ENCODE measurements at regions not wholly inside any gene's neighbourhood (a gene's known extent, or its start where the extent isn't known, plus 50 kb on each side); places are given as distances from the start of the nearest gene placed in this dataset.

DNA sequence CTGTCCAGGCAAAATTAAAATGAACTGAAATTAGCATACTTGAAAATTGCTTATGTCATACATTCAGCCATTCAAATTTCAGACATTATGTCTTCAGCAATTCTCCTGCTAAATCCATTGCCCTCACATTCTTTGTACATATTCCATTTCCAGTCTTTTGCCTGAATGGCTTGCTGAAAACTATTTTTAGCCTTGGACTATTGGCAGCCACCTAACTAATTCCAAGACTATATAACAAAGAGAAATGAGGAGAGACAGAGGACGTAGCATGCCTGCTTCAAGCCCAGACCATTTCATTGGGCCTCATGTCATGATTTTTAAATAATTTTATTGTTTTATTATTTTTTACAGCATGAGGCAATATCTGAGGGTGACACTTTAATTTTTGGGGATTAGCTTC lies 100.3 kb downstream of the MRPS30 start:
- TF ChIP-seq, protein P1, sequence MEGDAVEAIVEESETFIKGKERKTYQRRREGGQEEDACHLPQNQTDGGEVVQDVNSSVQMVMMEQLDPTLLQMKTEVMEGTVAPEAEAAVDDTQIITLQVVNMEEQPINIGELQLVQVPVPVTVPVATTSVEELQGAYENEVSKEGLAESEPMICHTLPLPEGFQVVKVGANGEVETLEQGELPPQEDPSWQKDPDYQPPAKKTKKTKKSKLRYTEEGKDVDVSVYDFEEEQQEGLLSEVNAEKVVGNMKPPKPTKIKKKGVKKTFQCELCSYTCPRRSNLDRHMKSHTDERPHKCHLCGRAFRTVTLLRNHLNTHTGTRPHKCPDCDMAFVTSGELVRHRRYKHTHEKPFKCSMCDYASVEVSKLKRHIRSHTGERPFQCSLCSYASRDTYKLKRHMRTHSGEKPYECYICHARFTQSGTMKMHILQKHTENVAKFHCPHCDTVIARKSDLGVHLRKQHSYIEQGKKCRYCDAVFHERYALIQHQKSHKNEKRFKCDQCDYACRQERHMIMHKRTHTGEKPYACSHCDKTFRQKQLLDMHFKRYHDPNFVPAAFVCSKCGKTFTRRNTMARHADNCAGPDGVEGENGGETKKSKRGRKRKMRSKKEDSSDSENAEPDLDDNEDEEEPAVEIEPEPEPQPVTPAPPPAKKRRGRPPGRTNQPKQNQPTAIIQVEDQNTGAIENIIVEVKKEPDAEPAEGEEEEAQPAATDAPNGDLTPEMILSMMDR (IDR thresholded peaks at IDR 0.05; ENCODE audit: insufficient read depth, low read depth, low read length): no peak
- no peak overlapping the region for H3K4me3 ChIP-seq (ENCODE audit: low read depth, low read length)
- no peak for DNase-seq (ENCODE audit: low read depth)

DNA sequence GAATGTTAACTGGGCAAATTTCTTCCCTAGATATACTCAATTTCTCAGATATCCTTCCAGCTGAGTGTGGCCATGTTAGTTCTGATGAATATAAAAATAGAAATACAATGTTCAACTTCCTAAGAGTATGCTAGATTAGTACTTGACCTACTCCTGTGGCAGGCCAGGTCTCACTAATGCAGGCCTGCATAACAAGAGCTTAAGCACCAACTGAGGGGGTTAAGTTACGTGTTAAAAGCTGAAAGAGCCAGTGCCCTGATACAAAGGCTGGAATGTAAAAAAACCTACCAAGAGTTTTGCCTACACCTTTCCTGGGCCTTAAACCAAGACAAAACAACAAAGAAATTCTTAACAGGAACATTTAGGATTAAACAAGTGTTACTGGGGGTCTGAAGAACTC lies 102.8 kb downstream of the MRPS30 start:
- H3K4me3 ChIP-seq (ENCODE audit: low read depth, low read length): no peak overlapping the region
- TF ChIP-seq, protein P1 (IDR thresholded peaks at IDR 0.05; ENCODE audit: insufficient read depth, low read depth, low read length): no peak
- no peak for DNase-seq (ENCODE audit: low read depth)

DNA sequence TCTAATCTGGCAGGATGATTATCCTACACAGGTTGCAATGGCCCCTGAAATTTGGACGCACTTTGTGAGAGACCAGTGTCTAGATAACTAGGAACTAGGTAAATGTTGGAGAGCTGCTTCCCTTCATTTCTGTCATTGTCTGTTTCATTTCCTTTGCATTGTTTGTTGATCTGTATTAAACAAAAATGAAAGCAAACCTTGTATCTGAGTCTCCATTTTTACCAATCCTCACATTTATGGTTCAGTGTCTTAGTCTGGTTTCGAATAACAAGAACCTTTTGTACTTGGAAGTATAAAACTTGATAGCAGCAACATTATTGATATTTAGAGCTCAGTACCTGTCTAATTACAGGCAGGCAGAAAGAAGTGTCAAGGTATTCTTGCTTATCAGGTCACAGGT lies 105.5 kb downstream of the MRPS30 start:
- DNase-seq (ENCODE audit: low read depth): no peak
- TF ChIP-seq, protein P1 (IDR thresholded peaks at IDR 0.05; ENCODE audit: insufficient read depth, low read depth, low read length): no peak
- H3K4me3 ChIP-seq (ENCODE audit: low read depth, low read length): no peak overlapping the region

DNA sequence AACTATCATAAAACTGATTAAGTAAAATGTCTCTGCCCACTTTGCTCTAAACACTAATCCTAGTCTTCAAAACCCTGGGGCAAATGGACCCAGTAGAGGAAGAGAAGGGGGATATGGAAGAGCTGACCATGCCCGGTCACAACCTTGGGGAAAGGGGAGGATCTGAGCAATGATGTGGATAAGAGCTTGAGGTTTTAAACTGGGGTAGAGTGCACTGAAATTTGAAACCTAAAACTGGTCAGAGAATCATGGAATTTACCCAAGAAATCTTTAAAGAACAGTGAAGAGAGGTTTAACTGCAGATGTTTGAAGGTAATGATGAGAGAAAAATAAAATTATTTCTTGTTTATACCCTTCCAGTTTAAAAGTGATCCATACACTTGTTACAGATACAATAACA lies 110.8 kb downstream of the MRPS30 start:
- no peak for DNase-seq (ENCODE audit: low read depth)
- TF ChIP-seq, protein P1 (IDR thresholded peaks at IDR 0.05; ENCODE audit: insufficient read depth, low read depth, low read length): no peak
- H3K4me3 ChIP-seq (ENCODE audit: low read depth, low read length): no peak overlapping the region

DNA sequence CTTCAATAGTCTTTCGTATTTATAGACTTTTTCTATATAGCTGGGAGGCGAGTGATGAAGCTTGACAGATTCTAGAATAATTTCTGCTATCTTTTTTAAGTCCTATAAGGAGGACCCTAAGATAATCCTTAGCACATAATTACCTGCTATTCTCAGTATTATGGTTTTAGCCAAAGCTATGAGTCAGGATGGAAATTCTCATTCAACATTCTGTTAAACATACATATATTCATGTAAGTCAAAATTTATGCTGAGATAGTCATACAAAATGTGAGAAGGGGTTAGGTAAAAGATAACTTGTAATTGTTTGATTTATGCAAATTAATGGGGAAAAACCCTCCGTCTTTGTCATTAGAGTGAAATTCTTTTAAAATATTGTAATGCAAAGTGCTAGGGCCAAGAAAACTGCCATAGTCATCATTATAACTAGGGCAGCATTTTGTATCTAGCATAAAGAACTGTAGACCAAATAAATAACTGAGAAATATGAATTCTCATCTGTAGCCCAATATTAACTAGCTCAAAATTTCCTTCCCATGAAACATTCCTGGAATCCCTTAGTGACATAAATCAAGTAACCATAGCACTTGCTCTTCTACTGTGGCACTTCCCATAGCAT lies 118.5 kb downstream of the MRPS30 start:
- H3K4me3 ChIP-seq (ENCODE audit: low read depth, low read length): no peak overlapping the region
- TF ChIP-seq, protein P1 (IDR thresholded peaks at IDR 0.05; ENCODE audit: insufficient read depth, low read depth, low read length): no peak
- no peak for DNase-seq (ENCODE audit: low read depth)

DNA sequence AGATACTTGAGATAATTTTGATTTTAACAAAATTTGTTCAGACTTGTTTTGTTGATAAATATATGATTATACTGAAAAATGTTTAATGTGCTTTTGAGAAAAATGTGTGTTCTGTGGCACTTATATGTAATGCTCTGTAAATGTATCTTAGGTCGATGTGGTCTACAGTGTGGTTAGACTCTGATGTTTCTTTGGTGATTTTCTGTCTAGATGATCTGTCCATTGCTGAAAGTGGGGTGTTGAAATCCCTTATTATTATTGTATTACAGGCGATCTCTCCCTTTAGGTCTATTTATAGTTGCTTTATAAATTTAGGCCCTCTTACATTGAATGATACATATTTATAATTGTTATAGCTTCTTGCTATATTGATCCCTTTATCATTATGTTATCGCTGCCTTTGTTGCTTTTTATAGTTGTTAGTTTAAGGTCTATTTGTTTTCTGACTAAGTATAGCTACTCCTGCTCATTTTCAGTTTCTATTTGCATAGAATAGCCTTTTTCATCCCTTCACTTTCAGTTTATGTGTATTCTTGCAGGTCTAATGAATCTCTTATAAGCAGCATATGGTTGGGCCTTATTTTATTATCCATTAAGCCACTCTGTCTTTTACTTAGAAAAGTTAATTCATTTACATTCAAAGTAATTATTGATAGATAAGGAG lies 124.3 kb downstream of the MRPS30 start:
- no peak for DNase-seq (ENCODE audit: low read depth)
- no peak overlapping the region for H3K4me3 ChIP-seq (ENCODE audit: low read depth, low read length)
- TF ChIP-seq, protein P1 (IDR thresholded peaks at IDR 0.05; ENCODE audit: insufficient read depth, low read depth, low read length): no peak

All from fibroblast of villous mesenchyme (primary cell).